Posterior vena cava (tissue), 2 donors: ENCODE measurements at regions not wholly inside any gene's neighbourhood (a gene's known extent, or its start where the extent isn't known, plus 50 kb on each side); places are given as distances from the start of the nearest gene placed in this dataset.

ENCODE experiments used
- DNase-seq: peaks from one replicate; pipeline ENCODE4 v3.0.0-alpha.2; 2020; ENCODE audit warnings: low spot score
- intact Hi-C, 2 donors: fragments of 100-400 bp; cut with DNase I; formaldehyde crosslinking; loops; one replicate each; pipeline versions ENCODE4 v1.14.1 to v1.14.2; 2022 to 2023
- donor health status: DM: yes; HTN: yes; CAD: no.
- donor health status: DM: yes; HTN: yes; CAD: no.

GRCh38 chr7:49327155-49327554 is 402.8 kb downstream of the CDC14C start:
- intact Hi-C loops = no loop called here
- DNase-seq = peak; percentile 64

- no peak for DNase-seq
- intact Hi-C loops = no loop called here
Observed at GRCh38 chr7:49333180-49333881, 409.0 kb downstream of the CDC14C start.

GRCh38 chr7:49341849-49342248 is 417.5 kb downstream of the CDC14C start:
- DNase-seq = no peak
- intact Hi-C loops = no loop called here

GRCh38 chr7:49344556-49344955 is 420.2 kb downstream of the CDC14C start:
- intact Hi-C loops = no loop called here
- DNase-seq = no peak

- DNase-seq = no peak
- intact Hi-C loops = no loop called here
Observed at GRCh38 chr7:49346195-49346899, 422.0 kb downstream of the CDC14C start.

- intact Hi-C loops = no loop called here
- no peak for DNase-seq
Observed at GRCh38 chr7:49367072-49367471, 406.4 kb upstream of the VWC2 start.

- intact Hi-C loops = no loop called here
Observed at GRCh38 chr7:49371771-49372170, 401.7 kb upstream of the VWC2 start.

GRCh38 chr7:49376817-49377375 is 396.5 kb upstream of the VWC2 start:
- no peak for DNase-seq

More at GRCh38 chr7:49371771-49372170, 401.7 kb upstream of the VWC2 start:
- DNase-seq = no peak

GRCh38 chr7:49386792-49387191 is 386.6 kb upstream of the VWC2 start:
- intact Hi-C loops = no loop called here

More at GRCh38 chr7:49376817-49377375, 396.5 kb upstream of the VWC2 start:
- intact Hi-C loops = no loop called here

GRCh38 chr7:49389871-49390479 is 383.5 kb upstream of the VWC2 start:
- no peak for DNase-seq
- intact Hi-C loops = no loop called here

More at GRCh38 chr7:49386792-49387191, 386.6 kb upstream of the VWC2 start:
- no peak for DNase-seq

GRCh38 chr7:49396229-49396628 is 377.2 kb upstream of the VWC2 start:
- DNase-seq = no peak
- intact Hi-C loops = no loop called here

- DNase-seq = no peak
Observed at GRCh38 chr7:49397750-49398149, 375.7 kb upstream of the VWC2 start.

GRCh38 chr7:49398236-49398635 is 375.2 kb upstream of the VWC2 start:
- DNase-seq = no peak

More at GRCh38 chr7:49397750-49398149, 375.7 kb upstream of the VWC2 start:
- intact Hi-C loops = no loop called here

GRCh38 chr7:49398746-49399145 is 374.7 kb upstream of the VWC2 start:
- DNase-seq = no peak
- intact Hi-C loops = no loop called here

More at GRCh38 chr7:49398236-49398635, 375.2 kb upstream of the VWC2 start:
- intact Hi-C loops = no loop called here

- intact Hi-C loops = no loop called here
- no peak for DNase-seq
Observed at GRCh38 chr7:49400891-49401550, 372.4 kb upstream of the VWC2 start.

GRCh38 chr7:49403844-49404243 is 369.6 kb upstream of the VWC2 start:
- intact Hi-C loops = no loop called here
- no peak for DNase-seq

GRCh38 chr7:49407205-49407604 is 366.2 kb upstream of the VWC2 start:
- DNase-seq = no peak
- intact Hi-C loops = no loop called here

- no peak for DNase-seq
- intact Hi-C loops = no loop called here
Observed at GRCh38 chr7:49417034-49417433, 356.4 kb upstream of the VWC2 start.

- no peak for DNase-seq
- intact Hi-C loops = no loop called here
Observed at GRCh38 chr7:49418963-49419362, 354.5 kb upstream of the VWC2 start.

- intact Hi-C loops = no loop called here
- no peak for DNase-seq
Observed at GRCh38 chr7:49422564-49422963, 350.9 kb upstream of the VWC2 start.
